ENCODE measurements at regions not wholly inside any gene's neighbourhood (a gene's known extent, or its start where the extent isn't known, plus 50 kb on each side); places are given as distances from the start of the nearest gene placed in this dataset.

DNA sequence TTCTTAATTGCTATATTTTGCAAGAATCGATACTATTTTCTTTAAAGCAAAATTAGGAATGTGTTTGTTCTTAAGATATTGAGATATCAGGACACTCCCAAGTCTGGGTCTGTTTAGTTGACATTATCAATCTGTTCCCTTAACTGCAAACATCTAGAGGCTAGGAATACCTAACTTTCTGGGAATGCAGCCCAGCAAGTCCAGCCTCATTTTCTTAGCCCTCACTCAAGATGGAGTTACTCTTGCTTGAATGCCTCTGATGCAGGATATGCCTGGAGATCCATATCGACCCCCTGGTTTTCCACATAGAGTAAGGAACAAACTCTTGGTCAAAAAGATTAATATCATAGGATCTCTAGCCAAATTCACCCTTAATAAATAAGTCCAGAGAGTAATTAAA lies 305.3 kb upstream of the COBL start:
- no peaks in the 10 kb centered on the region for H3K4me1 ChIP-seq (ENCODE audit: insufficient read depth)
- no peak overlapping the region for H3K4me3 ChIP-seq
- 67 to 71% (median 71%) methylated on average over 2 of the region's 2 CpGs for WGBS, 3 donors
- DNase-seq = no peak
- intact Hi-C loops (cut with DNase I) = no loop called here
- no peaks in the 10 kb centered on the region for H3K27me3 ChIP-seq
- H3K27ac ChIP-seq = no peak overlapping the region
- TF ChIP-seq EP300 (IDR thresholded peaks at IDR 0.05) (no peak), POLR2A (IDR thresholded peaks at IDR 0.05) (no peak)
- TF ChIP-seq, protein P1, sequence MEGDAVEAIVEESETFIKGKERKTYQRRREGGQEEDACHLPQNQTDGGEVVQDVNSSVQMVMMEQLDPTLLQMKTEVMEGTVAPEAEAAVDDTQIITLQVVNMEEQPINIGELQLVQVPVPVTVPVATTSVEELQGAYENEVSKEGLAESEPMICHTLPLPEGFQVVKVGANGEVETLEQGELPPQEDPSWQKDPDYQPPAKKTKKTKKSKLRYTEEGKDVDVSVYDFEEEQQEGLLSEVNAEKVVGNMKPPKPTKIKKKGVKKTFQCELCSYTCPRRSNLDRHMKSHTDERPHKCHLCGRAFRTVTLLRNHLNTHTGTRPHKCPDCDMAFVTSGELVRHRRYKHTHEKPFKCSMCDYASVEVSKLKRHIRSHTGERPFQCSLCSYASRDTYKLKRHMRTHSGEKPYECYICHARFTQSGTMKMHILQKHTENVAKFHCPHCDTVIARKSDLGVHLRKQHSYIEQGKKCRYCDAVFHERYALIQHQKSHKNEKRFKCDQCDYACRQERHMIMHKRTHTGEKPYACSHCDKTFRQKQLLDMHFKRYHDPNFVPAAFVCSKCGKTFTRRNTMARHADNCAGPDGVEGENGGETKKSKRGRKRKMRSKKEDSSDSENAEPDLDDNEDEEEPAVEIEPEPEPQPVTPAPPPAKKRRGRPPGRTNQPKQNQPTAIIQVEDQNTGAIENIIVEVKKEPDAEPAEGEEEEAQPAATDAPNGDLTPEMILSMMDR (IDR thresholded peaks at IDR 0.05) = no peak
- H3K36me3 ChIP-seq = no peaks in the 10 kb centered on the region
- H3K9me3 ChIP-seq = no peaks in the 10 kb centered on the region

DNA sequence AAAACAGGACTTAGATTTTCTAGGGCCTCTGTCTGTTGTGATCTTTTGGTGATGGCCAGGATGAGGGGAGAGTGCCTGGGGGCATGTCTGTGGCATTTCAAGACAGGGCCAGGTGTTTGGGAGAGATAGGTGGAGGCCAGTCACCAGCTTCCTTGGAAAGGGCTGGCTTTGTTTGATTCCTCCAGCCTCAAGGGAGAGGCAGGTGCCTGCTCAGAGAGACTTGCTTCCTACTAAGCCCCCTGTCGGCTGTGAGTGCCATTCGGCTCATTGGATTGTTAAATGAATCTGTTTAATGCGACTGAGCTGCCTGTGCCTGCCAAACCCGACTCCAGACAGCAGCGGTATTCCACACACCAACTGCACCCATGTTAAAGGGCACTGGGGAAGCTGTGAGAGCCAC lies 304.1 kb upstream of the COBL start:
- H3K9me3 ChIP-seq = no peaks in the 10 kb centered on the region
- TF ChIP-seq POLR2A (IDR thresholded peaks at IDR 0.05) = no peak
- TF ChIP-seq, protein P1 (IDR thresholded peaks at IDR 0.05) = no peak
- no peak for TF ChIP-seq EP300 (IDR thresholded peaks at IDR 0.05)
- no peaks in the 10 kb centered on the region for H3K27me3 ChIP-seq
- WGBS, 3 donors = 54 to 65% (median 61%) methylated on average over 5 of the region's 5 CpGs
- no peaks in the 10 kb centered on the region for H3K4me1 ChIP-seq (ENCODE audit: insufficient read depth)
- H3K4me3 ChIP-seq = no peak overlapping the region
- no peak overlapping the region for H3K27ac ChIP-seq
- H3K36me3 ChIP-seq = no peaks in the 10 kb centered on the region
- no peak for DNase-seq
- intact Hi-C loops (cut with DNase I) = no loop called here

DNA sequence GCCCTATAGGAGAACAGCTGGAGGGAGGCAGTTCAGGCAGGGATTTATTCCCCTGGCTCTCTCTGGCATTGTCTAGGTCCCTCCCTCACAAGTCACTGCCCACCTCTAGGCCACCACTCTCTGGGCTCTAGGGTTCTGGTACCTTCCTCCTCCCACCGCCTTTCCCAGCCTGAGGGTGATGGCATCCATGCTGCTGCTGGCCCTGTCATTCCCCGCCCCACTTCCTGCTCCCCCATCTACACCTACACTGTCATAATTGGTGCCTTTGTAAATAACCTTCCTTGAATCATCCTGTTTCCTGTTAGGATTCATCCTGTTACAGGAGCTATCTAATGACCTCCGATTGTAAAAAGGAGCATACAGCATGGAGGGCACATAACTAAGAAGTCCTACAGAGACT lies 303.3 kb upstream of the COBL start:
- H3K4me3 ChIP-seq = no peak overlapping the region
- TF ChIP-seq EP300 (IDR thresholded peaks at IDR 0.05) (no peak), POLR2A (IDR thresholded peaks at IDR 0.05) (no peak)
- TF ChIP-seq, protein P1 (IDR thresholded peaks at IDR 0.05) = no peak
- no peaks in the 10 kb centered on the region for H3K9me3 ChIP-seq
- H3K4me1 ChIP-seq (ENCODE audit: insufficient read depth) = peaks cover 1% of the 10 kb centered on the region
- no peaks in the 10 kb centered on the region for H3K27me3 ChIP-seq
- no peaks in the 10 kb centered on the region for H3K36me3 ChIP-seq
- intact Hi-C loops (cut with DNase I) = no loop called here
- 83 to 87% (median 83%) methylated on average over 3 of the region's 3 CpGs for WGBS, 3 donors
- no peak overlapping the region for H3K27ac ChIP-seq
- DNase-seq = no peak

DNA sequence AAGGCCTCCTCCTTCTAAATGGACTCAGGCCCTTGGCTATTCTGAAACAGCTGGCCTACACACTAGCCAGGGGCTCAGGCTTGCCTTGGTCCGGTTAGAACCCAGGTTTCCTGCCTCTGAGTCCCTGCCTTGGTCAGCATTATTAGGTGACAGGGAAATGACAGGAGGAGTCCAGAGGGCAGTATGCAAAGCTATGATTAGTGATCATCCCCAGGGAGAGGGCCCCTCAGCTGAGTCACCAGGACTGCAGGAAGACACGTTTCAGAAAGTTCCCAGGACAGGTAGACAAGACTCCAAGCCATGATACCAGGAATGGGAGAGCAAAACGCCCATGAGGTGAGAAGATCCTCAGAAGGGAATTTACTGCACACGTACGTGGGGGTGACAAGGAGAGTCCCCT lies 301.1 kb upstream of the COBL start:
- DNase-seq = no peak
- Histone ChIP-seq H3K4me3 (no peak overlapping the region), H3K36me3 (no peaks in the 10 kb centered on the region), H3K9me3 (no peaks in the 10 kb centered on the region), H3K27me3 (no peaks in the 10 kb centered on the region), H3K4me1 (ENCODE audit: insufficient read depth) (peaks cover 1% of the 10 kb centered on the region), H3K27ac (no peak overlapping the region)
- TF ChIP-seq, protein P1 (IDR thresholded peaks at IDR 0.05) = no peak
- no peak for TF ChIP-seq POLR2A (IDR thresholded peaks at IDR 0.05)
- no peak for TF ChIP-seq EP300 (IDR thresholded peaks at IDR 0.05)
- 75 to 88% (median 84%) methylated on average over 5 of the region's 5 CpGs for WGBS, 3 donors
- intact Hi-C loops (cut with DNase I) = no loop called here
